Thyroid gland (tissue), 4 donors: ENCODE measurements at regions not wholly inside any gene's neighbourhood (a gene's known extent, or its start where the extent isn't known, plus 50 kb on each side); places are given as distances from the start of the nearest gene placed in this dataset.

Experiments
- DNase-seq, 2 donors: peaks; one replicate each; pipeline ENCODE4 v3.0.0-alpha.2; 2019
- H3K27ac ChIP-seq, 3 donors: fragments of 200-600 bp; sonication (generic); 1 replicate in 2 of 3; 2 replicates in 1 of 3; pipeline ENCODE4 v1.5.1; 2016 to 2019; ENCODE audit warnings: mild to moderate bottlenecking in 1 of 3, moderate library complexity in 1 of 3
- H3K27me3 ChIP-seq: fragments of 200-600 bp; sonication (generic); one replicate; pipeline ENCODE4 v1.5.1; 2019
- H3K36me3 ChIP-seq, 2 donors: fragments of 200-600 bp; sonication (generic); one replicate each; pipeline ENCODE4 v1.5.1; 2016 to 2019
- H3K4me1 ChIP-seq, 2 donors: fragments of 200-600 bp; sonication (generic); one replicate each; pipeline ENCODE4 v1.5.1; 2017 to 2019
- H3K4me3 ChIP-seq, 3 donors: fragments of 200-600 bp; sonication (generic); replicated peaks in 1 of 3; 1 replicate in 2 of 3; 2 replicates in 1 of 3; pipeline ENCODE4 v1.5.1; 2016; ENCODE audit warnings: mild to moderate bottlenecking in 1 of 3
- H3K9me3 ChIP-seq: fragments of 200-600 bp; sonication (generic); one replicate; pipeline ENCODE4 v1.5.1; 2017
- POLR2A ChIP-seq, 2 donors: fragments of 450-650 bp; IDR thresholded peaks; one replicate each; pipeline ENCODE4 v1.6.1; 2017; ENCODE audit warnings: antibody characterized with exemption in 2 of 2, mild to moderate bottlenecking in 2 of 2, moderate library complexity in 1 of 2
- WGBS, 2 donors: methylation state at CpG; one replicate each; pipeline ENCODE4 v1.1.5; 2017; 5-methylcytosine and 5-hydroxymethylcytosine counted together
- intact Hi-C: fragments of 100-400 bp; cut with DNase I; formaldehyde crosslinking; loops from one replicate; pipeline ENCODE4 v1.15.1; 2023
- TF ChIP-seq, protein P1 (sequence below), 6 experiments: fragments of 200-600 bp in 3 of 6; fragments of 450-650 bp in 3 of 6; sonication (generic) in 3 of 6; IDR thresholded peaks; one replicate each; pipeline ENCODE4 v1.5.1; 2016 to 2019; ENCODE audit warnings: antibody characterized with exemption in 6 of 6, mild to moderate bottlenecking in 2 of 6, inconsistent platforms in 1 of 6, moderate library complexity in 1 of 6

DNA sequence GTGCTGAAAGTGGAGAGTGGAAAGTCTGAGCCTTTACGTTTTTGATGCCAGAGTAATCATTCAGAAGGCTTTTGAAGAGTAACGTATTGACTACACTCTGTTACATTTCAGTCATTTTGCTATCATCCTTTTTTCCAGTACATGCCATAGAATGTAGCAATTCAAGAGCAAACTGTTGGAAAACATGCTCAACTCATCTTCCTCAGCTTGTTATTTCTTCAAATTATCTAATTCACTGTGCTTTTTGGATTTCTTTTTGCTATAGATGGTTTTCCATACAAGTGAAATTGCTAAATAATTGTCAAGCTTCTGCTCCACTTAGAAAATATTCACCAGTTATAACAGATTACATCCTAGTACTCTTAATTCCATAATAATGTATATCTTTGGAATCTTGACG is 129.9 kb upstream of the CLEC14A start:
- WGBS, 2 donors = 75 to 78% methylated on average over 3 of the region's 3 CpGs
- no peak for TF ChIP-seq POLR2A (IDR thresholded peaks at IDR 0.05)
- TF ChIP-seq, protein P1, sequence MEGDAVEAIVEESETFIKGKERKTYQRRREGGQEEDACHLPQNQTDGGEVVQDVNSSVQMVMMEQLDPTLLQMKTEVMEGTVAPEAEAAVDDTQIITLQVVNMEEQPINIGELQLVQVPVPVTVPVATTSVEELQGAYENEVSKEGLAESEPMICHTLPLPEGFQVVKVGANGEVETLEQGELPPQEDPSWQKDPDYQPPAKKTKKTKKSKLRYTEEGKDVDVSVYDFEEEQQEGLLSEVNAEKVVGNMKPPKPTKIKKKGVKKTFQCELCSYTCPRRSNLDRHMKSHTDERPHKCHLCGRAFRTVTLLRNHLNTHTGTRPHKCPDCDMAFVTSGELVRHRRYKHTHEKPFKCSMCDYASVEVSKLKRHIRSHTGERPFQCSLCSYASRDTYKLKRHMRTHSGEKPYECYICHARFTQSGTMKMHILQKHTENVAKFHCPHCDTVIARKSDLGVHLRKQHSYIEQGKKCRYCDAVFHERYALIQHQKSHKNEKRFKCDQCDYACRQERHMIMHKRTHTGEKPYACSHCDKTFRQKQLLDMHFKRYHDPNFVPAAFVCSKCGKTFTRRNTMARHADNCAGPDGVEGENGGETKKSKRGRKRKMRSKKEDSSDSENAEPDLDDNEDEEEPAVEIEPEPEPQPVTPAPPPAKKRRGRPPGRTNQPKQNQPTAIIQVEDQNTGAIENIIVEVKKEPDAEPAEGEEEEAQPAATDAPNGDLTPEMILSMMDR (IDR thresholded peaks at IDR 0.05) = no peak

DNA sequence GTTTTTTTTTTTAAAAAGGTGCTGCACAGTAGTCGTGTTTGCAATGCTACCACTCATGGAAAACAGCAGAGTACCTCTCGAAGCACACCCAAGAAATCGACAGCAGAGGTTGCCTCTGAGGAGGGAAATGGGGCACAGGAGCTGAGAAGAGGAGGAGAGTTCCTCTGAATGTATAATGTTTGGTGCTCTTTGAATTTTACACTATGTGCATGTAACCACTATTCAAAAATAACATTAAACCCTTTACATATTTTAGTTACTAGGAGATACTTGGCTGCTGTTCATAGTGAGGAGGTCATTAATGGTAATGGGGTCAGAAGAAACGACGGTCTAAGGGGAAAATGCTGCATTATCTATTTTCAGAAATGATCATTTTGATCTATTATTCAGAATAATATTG is 129.4 kb upstream of the CLEC14A start:
- 84 to 87% methylated on average over 5 of the region's 5 CpGs for WGBS, 2 donors
- no peak overlapping the region for H3K4me3 ChIP-seq
- intact Hi-C loops = no loop called here
- H3K27ac ChIP-seq = no peak overlapping the region
- no peaks in the 10 kb centered on the region for H3K4me1 ChIP-seq
- H3K27me3 ChIP-seq = no peaks in the 10 kb centered on the region
- no peaks in the 10 kb centered on the region for H3K36me3 ChIP-seq
- DNase-seq = no peak
- H3K9me3 ChIP-seq = no peaks in the 10 kb centered on the region
- no peak for TF ChIP-seq POLR2A (IDR thresholded peaks at IDR 0.05)
- TF ChIP-seq, protein P1 (IDR thresholded peaks at IDR 0.05) = no peak

More for the DNA sequence above, 129.9 kb upstream of the CLEC14A start:
- DNase-seq = no peak
- intact Hi-C loops = no loop called here
- Histone ChIP-seq H3K27ac (no peak overlapping the region), H3K36me3 (no peaks in the 10 kb centered on the region), H3K4me1 (no peaks in the 10 kb centered on the region), H3K9me3 (no peaks in the 10 kb centered on the region), H3K27me3 (no peaks in the 10 kb centered on the region), H3K4me3 (no peak overlapping the region)

DNA sequence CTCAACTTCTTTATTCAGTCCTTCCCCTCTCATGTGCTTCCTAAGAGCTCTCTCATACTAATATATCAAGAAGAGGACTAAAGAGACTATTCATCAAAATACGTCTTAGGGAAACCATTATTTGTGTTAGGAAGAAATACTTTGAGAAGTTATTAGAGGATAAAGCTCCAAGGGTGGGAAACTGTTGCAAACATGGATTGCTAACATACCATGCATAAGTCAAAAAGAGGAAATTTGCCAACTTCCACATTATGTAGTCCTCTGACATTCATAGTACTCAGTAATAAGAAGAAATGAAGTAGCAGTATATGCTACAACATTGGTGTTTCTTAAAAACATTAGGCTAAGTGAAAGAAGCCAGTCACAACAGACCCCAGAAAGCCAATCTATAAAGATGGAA is 128.8 kb upstream of the CLEC14A start:
- no peak for DNase-seq
- no peak overlapping the region for H3K4me3 ChIP-seq
- WGBS, 2 donors = 85 to 88% methylated on average over 1 of the region's 1 CpG
- no peaks in the 10 kb centered on the region for H3K27me3 ChIP-seq
- no peaks in the 10 kb centered on the region for H3K4me1 ChIP-seq
- no peaks in the 10 kb centered on the region for H3K9me3 ChIP-seq
- no peaks in the 10 kb centered on the region for H3K36me3 ChIP-seq
- TF ChIP-seq, protein P1 (IDR thresholded peaks at IDR 0.05) = no peak
- no peak for TF ChIP-seq POLR2A (IDR thresholded peaks at IDR 0.05)
- H3K27ac ChIP-seq = no peak overlapping the region
- intact Hi-C loops = no loop called here

GRCh38 chr14:38367922-38368321 is 112.0 kb upstream of the CLEC14A start:
- Histone ChIP-seq H3K9me3 (no peaks in the 10 kb centered on the region), H3K27me3 (no peaks in the 10 kb centered on the region), H3K36me3 (no peaks in the 10 kb centered on the region), H3K4me3 (no peak overlapping the region), H3K27ac (no peak overlapping the region), H3K4me1 (no peaks in the 10 kb centered on the region)
- intact Hi-C loops = no loop called here
- DNase-seq = no peak
- TF ChIP-seq, protein P1 (IDR thresholded peaks at IDR 0.05) = no peak
- TF ChIP-seq POLR2A (IDR thresholded peaks at IDR 0.05) = no peak
- WGBS, 2 donors = 59 to 73% methylated on average over 4 of the region's 4 CpGs

DNA sequence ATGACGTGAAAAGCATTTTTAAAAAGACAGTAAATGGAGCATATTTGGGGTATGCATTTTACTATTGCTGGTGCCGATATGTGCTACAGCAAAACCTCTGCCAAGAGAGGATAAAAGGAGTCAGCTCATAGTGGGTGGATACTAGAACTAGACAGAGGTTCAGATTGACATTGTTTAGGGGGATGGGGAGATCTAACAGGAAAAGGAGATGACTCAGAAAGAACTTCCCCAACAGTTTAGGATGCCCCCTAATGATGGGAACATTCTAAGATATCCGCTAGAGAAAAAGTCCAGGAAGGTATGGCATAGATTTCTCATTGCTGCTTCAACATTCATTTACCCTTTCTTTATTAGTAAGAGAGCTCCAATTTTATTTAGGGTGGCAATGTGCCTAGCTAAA is 110.5 kb upstream of the CLEC14A start:
- TF ChIP-seq POLR2A (IDR thresholded peaks at IDR 0.05) = no peak
- TF ChIP-seq, protein P1 (IDR thresholded peaks at IDR 0.05) = no peak
- no peak overlapping the region for H3K4me3 ChIP-seq
- H3K9me3 ChIP-seq = no peaks in the 10 kb centered on the region
- H3K27ac ChIP-seq = no peak overlapping the region
- 83 to 86% methylated on average over 3 of the region's 3 CpGs for WGBS, 2 donors
- no peaks in the 10 kb centered on the region for H3K36me3 ChIP-seq
- H3K4me1 ChIP-seq = no peaks in the 10 kb centered on the region
- intact Hi-C loops = no loop called here
- no peak for DNase-seq
- no peaks in the 10 kb centered on the region for H3K27me3 ChIP-seq
